GM12878 (cell line): ENCODE measurements at regions not wholly inside any gene's neighbourhood (a gene's known extent, or its start where the extent isn't known, plus 50 kb on each side); places are given as distances from the start of the nearest gene placed in this dataset.

Source experiments
- ATAC-seq: fragments of 200-7000 bp; cut with Tn5 transposase; 3 replicates; pipeline ENCODE4 v1.9.1; 2020; ENCODE audit warnings: mild to moderate bottlenecking, moderate library complexity
- BruUV-seq: library from RNA; stranded (reverse); fragments of 400-500 nt; replicated peaks from 2 replicates; lab custom pipeline; 2021; lab: Mats Ljungman, UMichigan
- CTCF ChIA-PET: fragments of 300-600 bp; sonication (Branson Sonifier 250); formaldehyde crosslinking; extraction: SDS; loops from one replicate; lab custom pipeline; 2021; ENCODE audit warnings: inconsistent platforms; lab: Yijun Ruan, JAX
- POLR2A ChIA-PET: fragments of 350-600 bp; formaldehyde crosslinking; extraction: SDS; loops from one replicate; lab custom pipeline; 2021; ENCODE audit warnings: inconsistent platforms; lab: Charles Lee
- RAD21 ChIA-PET: fragments of 300-600 bp; sonication (Branson Sonifier 250); formaldehyde crosslinking; loops from one replicate; lab custom pipeline; 2023; ENCODE audit warnings: antibody characterized with exemption; ENCODE audit not compliant: unreplicated experiment; lab: Charles Lee
- SMC1A ChIA-PET: fragments of 300-600 bp; sonication (Branson Sonifier 250); formaldehyde crosslinking; loops from one replicate; lab custom pipeline; 2023; ENCODE audit not compliant: unreplicated experiment, uncharacterized antibody; lab: Charles Lee
- DNase-seq: peaks from one replicate; pipeline ENCODE4 v3.0.0-alpha.2; 2011; ENCODE audit warnings: low read depth, low spot score
- FAIRE-seq: peaks from 3 replicates; lab custom pipeline; 2011; peaks lifted over from hg19 to GRCh38; lab: Jason Lieb, UNC
- H2AFZ ChIP-seq: 2 replicates; pipeline ENCODE4 v1.6.0; 2011; ENCODE audit warnings: low read depth, low read length, control low read depth; ENCODE audit not compliant: control insufficient read depth
- H3K27ac ChIP-seq: 2 replicates; pipeline ENCODE4 v1.5.1; 2011; ENCODE audit warnings: control low read depth; ENCODE audit not compliant: control insufficient read depth, insufficient read depth
- H3K27me3 ChIP-seq, 2 experiments: replicated peaks in 1 of 2; 2 replicates each; pipeline versions ENCODE4 v1.6.0 to v1.6.1; 2011; ENCODE audit warnings: low read length in 1 of 2; ENCODE audit not compliant: control insufficient read depth in 2 of 2, insufficient read depth in 2 of 2
- H3K36me3 ChIP-seq, 2 experiments: 2 replicates each; pipeline ENCODE4 v1.5.1; 2011; ENCODE audit warnings: low read length in 1 of 2; ENCODE audit not compliant: control insufficient read depth in 2 of 2, insufficient read depth in 2 of 2
- H3K4me1 ChIP-seq: 2 replicates; pipeline ENCODE4 v1.6.1; 2011; ENCODE audit warnings: mild to moderate bottlenecking, low read length, moderate library complexity, mixed read lengths; ENCODE audit not compliant: control insufficient read depth, insufficient read depth
- H3K4me2 ChIP-seq: 2 replicates; pipeline ENCODE4 v1.6.0; 2011; ENCODE audit warnings: control low read depth; ENCODE audit not compliant: control insufficient read depth, insufficient read depth
- H3K4me3 ChIP-seq: fragments of 200-600 bp; sonication (generic); 2 replicates; pipeline ENCODE4 v1.5.1; 2016
- H3K79me2 ChIP-seq: 2 replicates; pipeline ENCODE4 v1.6.0; 2011; ENCODE audit warnings: low read length; ENCODE audit not compliant: control insufficient read depth, insufficient read depth
- H3K9ac ChIP-seq: 2 replicates; pipeline ENCODE4 v1.8.0; 2011; ENCODE audit warnings: low read length, control low read depth, mixed read lengths; ENCODE audit not compliant: control insufficient read depth, insufficient read depth
- H3K9me3 ChIP-seq: replicated peaks from 3 replicates; pipeline ENCODE4 v1.5.1; 2011; ENCODE audit warnings: mild to moderate bottlenecking, low read length; ENCODE audit not compliant: control insufficient read depth, insufficient read depth
- H4K20me1 ChIP-seq: 2 replicates; pipeline ENCODE4 v1.6.0; 2011; ENCODE audit not compliant: control insufficient read depth, insufficient read depth
- BCLAF1 ChIP-seq: fragments of 450-650 bp; IDR thresholded peaks from 2 replicates; pipeline ENCODE4 v1.6.1; 2017; ENCODE audit warnings: antibody characterized with exemption, mild to moderate bottlenecking, moderate library complexity
- CBX5 ChIP-seq: sonication (generic); IDR thresholded peaks from 2 replicates; pipeline ENCODE4 v1.6.1; 2016; ENCODE audit warnings: low read depth, moderate library complexity, mild to moderate bottlenecking, inconsistent platforms
- CEBPZ ChIP-seq: fragments of 150-350 bp; IDR thresholded peaks from 2 replicates; pipeline ENCODE4 v1.6.1; 2016; ENCODE audit warnings: low read depth, low read length
- CREM ChIP-seq: IDR thresholded peaks from 2 replicates; pipeline ENCODE4 v1.6.1; 2014; ENCODE audit warnings: antibody characterized with exemption, low read depth
- IRF5 ChIP-seq: fragments of 450-650 bp; IDR thresholded peaks from 2 replicates; pipeline ENCODE4 v1.6.1; 2017; ENCODE audit warnings: borderline replicate concordance
- MEF2A ChIP-seq: IDR thresholded peaks from 2 replicates; pipeline ENCODE4 v1.6.1; 2011; ENCODE audit warnings: low read depth, mild to moderate bottlenecking, low read length, moderate library complexity; ENCODE audit not compliant: insufficient read depth
- RAD21 ChIP-seq: IDR thresholded peaks from 2 replicates; pipeline ENCODE4 v1.6.1; 2011; ENCODE audit warnings: mild to moderate bottlenecking, low read depth, low read length, moderate library complexity; ENCODE audit not compliant: insufficient read depth
- SMAD1 ChIP-seq: fragments of 450-650 bp; IDR thresholded peaks from 2 replicates; pipeline ENCODE4 v1.6.1; 2018; ENCODE audit warnings: mild to moderate bottlenecking, low read depth; ENCODE audit not compliant: partially characterized antibody
- SRF ChIP-seq, 2 experiments: IDR thresholded peaks; 2 replicates each; pipeline ENCODE4 v1.6.1; 2011; ENCODE audit warnings: low read depth in 2 of 2, low read length in 2 of 2, mild to moderate bottlenecking in 1 of 2, moderate library complexity in 1 of 2
- WGBS: methylation state at CpG from one replicate; pipeline ENCODE4 v1.1.6; 2016; ENCODE audit warnings: low lambda C conversion rate; ENCODE audit not compliant: insufficient replicate concordance, insufficient coverage; ENCODE audit errors: missing lambda C conversion rate; 5-methylcytosine and 5-hydroxymethylcytosine counted together
- in situ Hi-C: fragments of 300-500 bp; cut with MboI; formaldehyde crosslinking; loops from 9 replicates; pipeline ENCODE4 v1.14.3; 2018; ENCODE audit warnings: mixed read lengths
- intact Hi-C: fragments of 100-400 bp; cut with micrococcal nuclease; formaldehyde crosslinking; loops from one replicate; pipeline ENCODE4 v1.14.2; 2022; ENCODE audit not compliant: unreplicated experiment
- TF ChIP-seq, protein P1 (sequence below): fragments of 450-650 bp; IDR thresholded peaks from 2 replicates; pipeline ENCODE4 v1.6.1; 2017; ENCODE audit warnings: mild to moderate bottlenecking, low read depth, inconsistent platforms; ENCODE audit not compliant: poor library complexity, severe bottlenecking

DNA sequence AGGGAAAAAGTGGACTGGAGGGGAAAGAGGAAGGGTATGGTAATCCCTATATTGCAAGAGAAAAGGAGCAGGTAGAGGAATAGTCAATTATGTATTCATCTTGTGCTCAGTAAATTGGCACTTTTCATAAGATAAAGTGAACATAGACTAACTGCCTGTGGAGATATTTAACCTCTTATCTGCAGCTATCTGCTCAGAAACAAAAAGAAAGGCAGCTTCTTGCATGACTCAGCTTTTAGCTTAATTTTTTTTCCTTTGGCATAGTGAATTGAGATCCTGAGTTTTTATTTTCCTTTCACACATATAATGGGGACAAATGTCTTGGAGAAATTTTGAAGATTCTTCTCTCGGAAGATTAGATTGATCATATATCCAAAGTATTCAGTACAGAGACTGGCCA, 127.6 kb upstream of the F3 start:
- Histone ChIP-seq H3K27ac (no peak overlapping the region), H3K9me3 (no peaks in the 10 kb centered on the region), H3K4me2 (no peak overlapping the region), H3K4me1 (no peaks in the 10 kb centered on the region), H3K27me3 (0 out of 4 replicates have a peak, but pooled peaks cover 0 to 1% of the 10 kb centered on the region in 2 experiments), H2AFZ (no peak overlapping the region), H3K9ac (no peak overlapping the region), H3K4me3 (no peak overlapping the region), H4K20me1 (no peaks in the 10 kb centered on the region), H3K36me3 (no peaks in the 10 kb centered on the region), H3K79me2 (no peaks in the 10 kb centered on the region)
- no peak for DNase-seq
- ChIA-PET POLR2A (no interaction called here), RAD21 (no interaction called here), CTCF (no interaction called here), SMC1A (interaction anchor here (1.0 kb wide), 1 partner anchor 22 kb away, joined by 3 read pairs; no protein-coding TSS in a partner anchor)
- in situ Hi-C loops (no loop called here), intact Hi-C loops (loop anchor here (5.0 kb wide), 1 partner anchor 48 kb away; no protein-coding TSS in a partner anchor)
- FAIRE-seq: no peak
- no TSS peak for BruUV-seq
- TF ChIP-seq, protein P1, sequence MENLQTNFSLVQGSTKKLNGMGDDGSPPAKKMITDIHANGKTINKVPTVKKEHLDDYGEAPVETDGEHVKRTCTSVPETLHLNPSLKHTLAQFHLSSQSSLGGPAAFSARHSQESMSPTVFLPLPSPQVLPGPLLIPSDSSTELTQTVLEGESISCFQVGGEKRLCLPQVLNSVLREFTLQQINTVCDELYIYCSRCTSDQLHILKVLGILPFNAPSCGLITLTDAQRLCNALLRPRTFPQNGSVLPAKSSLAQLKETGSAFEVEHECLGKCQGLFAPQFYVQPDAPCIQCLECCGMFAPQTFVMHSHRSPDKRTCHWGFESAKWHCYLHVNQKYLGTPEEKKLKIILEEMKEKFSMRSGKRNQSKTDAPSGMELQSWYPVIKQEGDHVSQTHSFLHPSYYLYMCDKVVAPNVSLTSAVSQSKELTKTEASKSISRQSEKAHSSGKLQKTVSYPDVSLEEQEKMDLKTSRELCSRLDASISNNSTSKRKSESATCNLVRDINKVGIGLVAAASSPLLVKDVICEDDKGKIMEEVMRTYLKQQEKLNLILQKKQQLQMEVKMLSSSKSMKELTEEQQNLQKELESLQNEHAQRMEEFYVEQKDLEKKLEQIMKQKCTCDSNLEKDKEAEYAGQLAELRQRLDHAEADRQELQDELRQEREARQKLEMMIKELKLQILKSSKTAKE: no peak
- TF ChIP-seq MEF2A: no peak
- no peak for TF ChIP-seq BCLAF1
- no peak for TF ChIP-seq SRF (IDR thresholded peaks at IDR 0.05; ENCODE audit: low read depth in 2 of 2, low read length in 2 of 2)
- TF ChIP-seq SMAD1: no peak
- TF ChIP-seq CEBPZ: no peak
- no peak for TF ChIP-seq RAD21
- no peak for TF ChIP-seq CREM
- no peak for TF ChIP-seq IRF5
- no peak for TF ChIP-seq CBX5
- ATAC-seq: no peak
- 94% methylated on average over 1 of the region's 1 CpG for WGBS
